H7 (cell line): ENCODE measurements at regions not wholly inside any gene's neighbourhood (a gene's known extent, or its start where the extent isn't known, plus 50 kb on each side); places are given as distances from the start of the nearest gene placed in this dataset.
"Not testable (repeated sequence)": the region's sequence is repeated elsewhere in the genome, so short reads cannot be mapped to it uniquely, and the experiment has no call there.

Experiments used
- DNase-seq: peaks from one replicate; pipeline ENCODE4 v3.0.0; 2012
- H3K27me3 ChIP-seq: 2 replicates; pipeline ENCODE4 v1.6.0; 2011; ENCODE audit warnings: mild to moderate bottlenecking, low read length; ENCODE audit not compliant: control insufficient read depth, insufficient read depth
- H3K36me3 ChIP-seq: replicated peaks from 2 replicates; pipeline ENCODE4 v1.5.1; 2011; ENCODE audit warnings: low read length; ENCODE audit not compliant: control insufficient read depth, insufficient read depth
- H3K4me3 ChIP-seq: 2 replicates; pipeline ENCODE4 v1.5.1; 2011; ENCODE audit warnings: low read depth, mild to moderate bottlenecking, control low read depth, low read length, moderate library complexity; ENCODE audit not compliant: insufficient read depth

DNA sequence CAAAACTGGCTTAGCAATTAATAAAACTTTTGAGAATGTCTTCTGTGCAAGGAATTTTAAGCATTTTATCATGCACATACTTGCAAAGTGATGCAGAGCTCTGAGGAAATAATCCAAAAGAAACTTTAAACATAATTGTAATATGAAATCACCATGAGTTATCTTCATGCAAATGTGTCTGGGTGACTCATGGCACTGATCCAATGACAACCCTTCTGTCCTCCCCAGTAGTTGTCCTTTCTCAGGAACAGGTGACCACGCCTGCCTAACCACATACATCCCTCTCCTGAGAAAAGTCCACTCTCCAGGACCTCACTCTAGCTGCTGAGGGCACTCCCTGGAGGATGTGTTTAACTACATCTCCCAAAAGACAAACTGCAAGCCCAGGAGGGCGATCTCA lies 530.6 kb upstream of the IL12A start:
- peak; percentile 5 for DNase-seq
- Histone ChIP-seq H3K36me3 (no peaks in the 10 kb centered on the region), H3K27me3 (no peaks in the 10 kb centered on the region), H3K4me3 (no peak overlapping the region)

- no peaks in the 10 kb centered on the region for H3K36me3 ChIP-seq
- DNase-seq, result no peak
- H3K4me3 ChIP-seq, result no peak overlapping the region
- no peaks in the 10 kb centered on the region for H3K27me3 ChIP-seq
Measured at GRCh38 chr3:159458982-159459381, 529.7 kb upstream of the IL12A start.

GRCh38 chr3:159472611-159473010 lies 516.0 kb upstream of the IL12A start:
- H3K4me3 ChIP-seq, result no peak overlapping the region

DNA sequence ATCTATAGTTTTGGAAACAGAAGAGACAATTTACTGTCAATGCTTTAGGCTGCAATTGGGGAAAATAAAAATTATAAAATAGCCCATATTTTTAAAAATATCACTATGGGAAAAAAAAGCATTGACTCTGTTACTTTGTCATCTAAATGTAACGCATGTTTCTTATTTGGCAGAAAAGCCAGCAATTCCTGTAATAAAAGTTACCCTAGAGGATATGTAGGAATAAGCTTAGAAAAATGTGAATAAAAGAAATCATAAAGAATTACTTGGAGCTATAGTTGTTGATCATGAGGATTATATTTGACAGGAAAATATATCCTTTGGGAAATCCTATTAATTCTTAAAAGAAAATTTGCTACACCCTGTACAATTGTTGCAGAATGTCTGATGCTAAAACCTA lies 515.4 kb upstream of the IL12A start:
- Histone ChIP-seq H3K4me3 (no peak overlapping the region), H3K36me3 (no peaks in the 10 kb centered on the region), H3K27me3 (no peaks in the 10 kb centered on the region)
- no peak for DNase-seq

More at GRCh38 chr3:159472611-159473010, 516.0 kb upstream of the IL12A start:
- no peak for DNase-seq
- Histone ChIP-seq H3K36me3 (no peaks in the 10 kb centered on the region), H3K27me3 (no peaks in the 10 kb centered on the region)

- no peak for DNase-seq
- Histone ChIP-seq H3K36me3 (no peaks in the 10 kb centered on the region), H3K4me3 (no peak overlapping the region), H3K27me3 (no peaks in the 10 kb centered on the region)
Measured at GRCh38 chr3:159480046-159480445, 508.6 kb upstream of the IL12A start.

DNA sequence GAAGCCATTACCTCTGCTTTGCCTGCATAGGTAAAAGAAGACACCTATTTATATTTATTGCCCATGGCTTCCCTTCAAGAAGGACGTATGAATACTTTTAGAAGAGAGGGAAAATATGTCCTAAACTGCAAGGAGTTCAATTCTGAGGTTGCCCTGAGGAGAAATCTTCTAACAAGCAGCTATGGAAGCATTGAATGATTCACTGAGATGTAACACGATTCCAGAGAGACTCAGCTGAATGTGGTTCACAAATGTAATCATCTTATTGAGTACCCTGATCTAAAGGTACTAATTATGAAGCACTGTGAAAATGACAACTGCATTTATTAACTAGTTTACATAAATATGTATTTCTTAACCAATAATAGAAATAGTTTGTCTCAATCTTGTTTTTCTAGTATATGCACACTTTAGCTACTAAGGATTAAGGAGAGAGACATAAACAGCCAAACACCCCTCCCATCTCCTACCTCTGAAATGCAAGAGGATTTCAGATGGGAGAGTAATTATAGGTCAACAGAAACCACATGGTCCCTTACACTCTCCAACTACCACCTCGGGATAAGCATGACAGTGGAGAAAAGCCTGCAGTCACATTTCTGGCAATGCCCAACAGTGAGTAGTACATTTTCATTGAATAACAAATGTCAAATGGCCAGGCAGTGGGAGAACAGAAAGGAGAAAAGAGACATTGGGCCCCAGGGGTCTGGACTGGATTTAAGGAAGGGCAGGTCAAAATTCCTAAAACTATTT lies 506.2 kb upstream of the IL12A start:
- H3K27me3 ChIP-seq, result no peaks in the 10 kb centered on the region
- H3K36me3 ChIP-seq, result no peaks in the 10 kb centered on the region
- no peak for DNase-seq
- no peak overlapping the region for H3K4me3 ChIP-seq

DNA sequence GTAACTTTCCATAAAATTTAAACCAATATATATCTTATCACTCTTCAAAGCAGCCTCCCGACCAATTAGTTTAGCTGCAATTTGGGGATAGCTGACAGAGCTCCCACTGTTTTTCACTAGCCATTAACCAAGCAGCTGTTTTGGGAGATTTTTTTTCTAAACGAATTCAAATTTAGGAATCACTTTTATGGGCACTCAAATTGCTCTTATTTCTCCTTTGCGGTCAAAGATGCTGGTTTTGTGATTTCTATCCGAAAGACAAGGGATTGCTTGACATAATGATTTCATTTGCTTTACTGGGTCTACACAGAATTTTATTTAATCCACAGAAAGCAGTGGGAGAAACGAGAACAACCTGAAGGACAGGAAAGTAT lies 505.7 kb upstream of the IL12A start:
- no peaks in the 10 kb centered on the region for H3K27me3 ChIP-seq
- H3K4me3 ChIP-seq, result no peak overlapping the region
- H3K36me3 ChIP-seq, result no peaks in the 10 kb centered on the region
- no peak for DNase-seq

GRCh38 chr3:159486580-159486979 lies 502.1 kb upstream of the IL12A start:
- DNase-seq, result peak; percentile 24
- no peak overlapping the region for H3K4me3 ChIP-seq
- no peaks in the 10 kb centered on the region for H3K36me3 ChIP-seq

GRCh38 chr3:159487304-159487703 lies 501.3 kb upstream of the IL12A start:
- no peak for DNase-seq
- Histone ChIP-seq H3K4me3 (no peak overlapping the region), H3K27me3 (no peaks in the 10 kb centered on the region), H3K36me3 (no peaks in the 10 kb centered on the region)

More at GRCh38 chr3:159486580-159486979, 502.1 kb upstream of the IL12A start:
- H3K27me3 ChIP-seq, result no peaks in the 10 kb centered on the region

DNA sequence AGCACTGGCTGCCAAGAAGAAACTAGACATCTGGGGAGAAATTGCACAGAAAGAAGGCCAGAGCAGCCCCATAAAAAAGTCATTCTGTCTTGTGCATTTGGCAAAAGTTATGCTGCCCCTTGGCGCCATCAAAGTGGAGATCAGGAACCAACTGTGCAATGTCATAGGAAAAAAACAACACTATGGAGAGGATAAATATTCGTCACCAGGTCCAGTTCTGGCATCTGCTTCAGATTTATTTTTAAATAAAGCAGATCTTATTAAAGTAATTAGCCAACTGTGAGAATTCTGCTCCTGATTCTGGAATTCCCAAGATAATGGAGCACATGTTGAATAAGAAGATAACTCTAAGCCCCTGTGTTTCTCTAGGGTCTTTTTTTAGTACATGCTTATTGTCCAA lies 500.0 kb upstream of the IL12A start:
- DNase-seq, result no peak
- H3K36me3 ChIP-seq, result no peaks in the 10 kb centered on the region
- no peaks in the 10 kb centered on the region for H3K27me3 ChIP-seq
- H3K4me3 ChIP-seq, result no peak overlapping the region

DNA sequence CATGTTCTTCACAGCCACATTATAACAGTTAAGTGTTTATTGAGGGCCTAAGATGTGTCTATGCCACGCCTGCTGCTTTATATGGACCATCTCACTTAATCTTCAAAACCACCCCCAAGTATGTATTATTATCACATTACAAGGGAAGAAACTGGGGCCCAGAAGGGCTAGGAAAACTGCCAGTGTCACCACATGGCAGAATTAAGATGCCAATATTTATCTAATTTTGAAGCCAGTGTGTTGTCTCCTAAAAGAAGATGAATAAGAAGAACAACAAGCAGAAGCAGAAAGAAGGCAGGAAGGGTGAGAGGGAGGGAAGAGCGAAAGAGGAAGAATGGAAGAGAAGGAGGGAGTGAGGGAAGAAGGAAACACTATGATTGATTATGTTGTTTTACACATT lies 491.3 kb upstream of the IL12A start:
- Histone ChIP-seq H3K4me3 (no peak overlapping the region), H3K27me3 (no peaks in the 10 kb centered on the region), H3K36me3 (no peaks in the 10 kb centered on the region)
- no peak for DNase-seq

- H3K27me3 ChIP-seq, result no peaks in the 10 kb centered on the region
- no peak for DNase-seq
- no peaks in the 10 kb centered on the region for H3K36me3 ChIP-seq
- no peak overlapping the region for H3K4me3 ChIP-seq
Measured at GRCh38 chr3:159499031-159499793, 489.4 kb upstream of the IL12A start.

GRCh38 chr3:159501029-159501428 lies 487.6 kb upstream of the IL12A start:
- DNase-seq, result no peak
- Histone ChIP-seq H3K27me3 (no peaks in the 10 kb centered on the region), H3K36me3 (no peaks in the 10 kb centered on the region), H3K4me3 (no peak overlapping the region)

DNA sequence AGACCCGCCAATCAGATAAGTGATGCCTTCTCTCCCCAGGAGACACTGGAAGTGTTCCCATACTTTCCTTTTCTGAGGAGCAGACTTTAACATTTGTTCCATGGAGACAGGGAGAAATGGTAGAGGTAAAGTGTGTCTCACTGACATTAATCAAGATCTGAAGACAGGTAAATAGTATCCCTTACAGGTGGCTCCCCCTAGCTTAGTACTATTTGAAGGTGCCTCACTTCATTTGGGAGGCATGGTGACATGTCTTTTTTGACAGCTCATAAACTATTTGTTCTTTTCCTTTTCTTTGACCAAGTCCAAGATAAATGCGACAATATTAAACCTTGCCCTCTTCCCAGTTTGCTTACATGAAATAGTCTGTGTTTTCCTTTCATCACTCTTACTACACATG lies 485.6 kb upstream of the IL12A start:
- no peaks in the 10 kb centered on the region for H3K27me3 ChIP-seq
- no peak for DNase-seq
- no peaks in the 10 kb centered on the region for H3K36me3 ChIP-seq
- no peak overlapping the region for H3K4me3 ChIP-seq

DNA sequence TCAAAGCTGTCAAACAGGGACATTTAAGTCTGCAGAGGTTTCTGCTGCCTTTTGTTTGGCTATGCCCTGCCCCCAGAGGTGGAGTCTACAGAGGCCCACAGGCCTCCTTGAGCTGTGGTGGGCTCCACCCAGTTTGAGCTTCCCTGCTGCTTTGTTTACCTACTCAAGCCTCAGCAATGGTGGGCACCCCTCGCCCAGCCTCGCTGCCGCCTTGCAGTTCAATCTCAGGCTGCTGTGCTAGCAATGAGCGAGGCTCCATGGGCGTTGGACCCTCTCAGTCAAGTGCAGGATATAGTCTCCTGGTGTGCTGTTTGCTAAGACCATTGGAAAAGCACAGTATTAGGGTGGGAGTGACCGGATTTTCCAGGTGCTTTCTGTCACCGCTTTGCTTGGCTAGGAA lies 477.6 kb upstream of the IL12A start:
- not testable (repeated sequence) for H3K27me3 ChIP-seq, DNase-seq, H3K36me3 ChIP-seq, H3K4me3 ChIP-seq
